Parathyroid adenoma (tissue), 2 donors: ENCODE measurements at regions not wholly inside any gene's neighbourhood (a gene's known extent, or its start where the extent isn't known, plus 50 kb on each side); places are given as distances from the start of the nearest gene placed in this dataset.

Experiments
- H2AFZ ChIP-seq: fragments of 300-600 bp; sonication (generic); one replicate; pipeline ENCODE4 v1.7.0; 2017; ENCODE audit warnings: antibody characterized with exemption, mild to moderate bottlenecking
- H3K27ac ChIP-seq: fragments of 300-600 bp; sonication (generic); one replicate; pipeline ENCODE4 v1.7.0; 2017
- H3K27me3 ChIP-seq: fragments of 300-600 bp; sonication (generic); one replicate; pipeline ENCODE4 v1.7.0; 2017; ENCODE audit warnings: low read length; ENCODE audit not compliant: control insufficient read depth, insufficient read depth
- H3K36me3 ChIP-seq: fragments of 300-600 bp; sonication (generic); one replicate; pipeline ENCODE4 v1.7.0; 2017; ENCODE audit warnings: low read length; ENCODE audit not compliant: control insufficient read depth, insufficient read depth
- H3K4me1 ChIP-seq: fragments of 300-600 bp; sonication (generic); one replicate; pipeline ENCODE4 v1.7.0; 2017; ENCODE audit warnings: control low read depth
- H3K4me2 ChIP-seq: fragments of 300-600 bp; sonication (generic); one replicate; pipeline ENCODE4 v1.7.0; 2017; ENCODE audit warnings: low read length
- H3K4me3 ChIP-seq: fragments of 300-600 bp; sonication (generic); one replicate; pipeline ENCODE4 v1.7.0; 2017; ENCODE audit warnings: low read depth, low read length
- H3K79me2 ChIP-seq: fragments of 300-600 bp; sonication (generic); one replicate; pipeline ENCODE4 v1.7.0; 2017; ENCODE audit warnings: control low read depth
- H3K9ac ChIP-seq: fragments of 300-600 bp; sonication (generic); one replicate; pipeline ENCODE4 v1.7.0; 2017; ENCODE audit warnings: mild to moderate bottlenecking
- H3K9me3 ChIP-seq: fragments of 300-600 bp; sonication (generic); one replicate; pipeline ENCODE4 v1.7.0; 2017; ENCODE audit warnings: low read length; ENCODE audit not compliant: control insufficient read depth
- TF ChIP-seq, protein P1 (sequence below): fragments of 300-600 bp; sonication (generic); IDR thresholded peaks from one replicate; pipeline ENCODE4 v1.7.0; 2017; ENCODE audit warnings: antibody characterized with exemption, mild to moderate bottlenecking
- donor health status: primary hyperparathyroidism.

DNA sequence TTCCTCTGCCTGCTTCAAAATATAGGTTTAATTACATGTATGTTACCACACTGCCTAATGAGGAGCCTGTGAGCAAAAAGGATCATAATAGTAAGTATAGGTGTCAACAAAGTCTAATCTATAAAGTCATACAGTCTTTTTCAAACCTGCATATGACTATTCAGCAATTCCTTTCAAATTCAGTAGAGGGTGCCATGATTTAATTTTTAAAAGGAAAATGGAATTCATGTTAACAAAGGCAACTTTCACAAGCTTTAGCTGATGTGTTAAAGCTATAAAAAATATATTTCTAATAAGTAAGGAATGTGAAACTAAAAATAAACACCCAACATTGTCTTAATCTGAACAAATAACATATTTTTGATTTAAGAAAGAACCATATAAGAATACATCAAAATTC is 52.1 kb downstream of the MPP7 start:
- Histone ChIP-seq H3K27me3 (no peaks in the 10 kb centered on the region), H3K9me3 (no peaks in the 10 kb centered on the region), H3K9ac (no peak overlapping the region), H3K4me1 (no peaks in the 10 kb centered on the region), H3K36me3 (no peaks in the 10 kb centered on the region), H3K79me2 (no peaks in the 10 kb centered on the region), H3K27ac (no peak overlapping the region), H2AFZ (no peak overlapping the region), H3K4me3 (no peak overlapping the region), H3K4me2 (no peak overlapping the region)
- TF ChIP-seq, protein P1, sequence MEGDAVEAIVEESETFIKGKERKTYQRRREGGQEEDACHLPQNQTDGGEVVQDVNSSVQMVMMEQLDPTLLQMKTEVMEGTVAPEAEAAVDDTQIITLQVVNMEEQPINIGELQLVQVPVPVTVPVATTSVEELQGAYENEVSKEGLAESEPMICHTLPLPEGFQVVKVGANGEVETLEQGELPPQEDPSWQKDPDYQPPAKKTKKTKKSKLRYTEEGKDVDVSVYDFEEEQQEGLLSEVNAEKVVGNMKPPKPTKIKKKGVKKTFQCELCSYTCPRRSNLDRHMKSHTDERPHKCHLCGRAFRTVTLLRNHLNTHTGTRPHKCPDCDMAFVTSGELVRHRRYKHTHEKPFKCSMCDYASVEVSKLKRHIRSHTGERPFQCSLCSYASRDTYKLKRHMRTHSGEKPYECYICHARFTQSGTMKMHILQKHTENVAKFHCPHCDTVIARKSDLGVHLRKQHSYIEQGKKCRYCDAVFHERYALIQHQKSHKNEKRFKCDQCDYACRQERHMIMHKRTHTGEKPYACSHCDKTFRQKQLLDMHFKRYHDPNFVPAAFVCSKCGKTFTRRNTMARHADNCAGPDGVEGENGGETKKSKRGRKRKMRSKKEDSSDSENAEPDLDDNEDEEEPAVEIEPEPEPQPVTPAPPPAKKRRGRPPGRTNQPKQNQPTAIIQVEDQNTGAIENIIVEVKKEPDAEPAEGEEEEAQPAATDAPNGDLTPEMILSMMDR: peak; percentile 59

DNA sequence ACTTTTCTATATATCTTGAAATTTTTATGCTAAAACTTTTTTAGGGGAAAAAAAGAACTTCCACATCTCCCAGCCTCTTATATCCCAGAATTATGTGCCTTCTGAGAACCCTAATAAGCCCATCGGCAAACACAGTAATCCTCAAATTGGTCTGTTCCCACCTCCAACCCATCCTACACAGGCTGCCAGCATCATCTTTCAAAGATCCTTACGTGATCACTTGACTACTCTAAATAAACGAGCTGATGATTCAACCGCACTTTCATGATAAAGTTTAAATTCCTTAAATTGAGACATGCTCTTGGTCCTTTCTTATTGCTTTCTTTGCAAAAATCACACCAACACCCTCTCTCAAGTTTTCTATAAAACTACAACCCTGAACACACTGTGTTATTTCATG is 52.5 kb downstream of the MPP7 start:
- H3K27ac ChIP-seq: no peak overlapping the region
- no peaks in the 10 kb centered on the region for H3K4me1 ChIP-seq
- H3K79me2 ChIP-seq: no peaks in the 10 kb centered on the region

DNA sequence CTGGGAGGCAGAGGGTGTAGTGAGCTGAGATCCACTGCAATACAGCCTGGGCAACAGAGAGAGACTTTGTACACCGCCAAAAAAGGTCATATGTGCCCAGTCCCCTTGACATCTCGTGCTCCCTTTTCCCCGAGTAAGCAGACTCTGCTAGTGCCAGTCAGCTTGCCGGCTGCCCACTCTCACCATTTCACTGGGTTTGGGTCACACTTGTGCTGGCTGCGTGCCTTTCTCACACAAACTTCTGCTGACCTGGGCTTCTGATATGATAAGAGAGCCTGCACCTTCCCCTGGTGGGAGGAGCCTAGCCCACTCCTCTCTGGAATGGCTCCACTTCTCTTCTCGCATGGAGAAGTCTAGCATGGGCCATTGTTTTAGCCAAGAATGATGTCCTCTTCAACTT is 53.4 kb downstream of the MPP7 start:
- H3K79me2 ChIP-seq: no peaks in the 10 kb centered on the region
- H3K27me3 ChIP-seq: no peaks in the 10 kb centered on the region
- TF ChIP-seq, protein P1: no peak
- no peaks in the 10 kb centered on the region for H3K36me3 ChIP-seq
- H3K4me3 ChIP-seq: no peak overlapping the region
- H3K9ac ChIP-seq: no peak overlapping the region
- no peak overlapping the region for H3K27ac ChIP-seq
- no peaks in the 10 kb centered on the region for H3K9me3 ChIP-seq
- H2AFZ ChIP-seq: no peak overlapping the region
- no peak overlapping the region for H3K4me2 ChIP-seq
- H3K4me1 ChIP-seq: no peaks in the 10 kb centered on the region

More for the DNA sequence above, 52.5 kb downstream of the MPP7 start:
- TF ChIP-seq, protein P1: no peak
- Histone ChIP-seq H3K4me3 (no peak overlapping the region), H3K4me2 (no peak overlapping the region), H3K9ac (no peak overlapping the region), H3K27me3 (no peaks in the 10 kb centered on the region), H2AFZ (no peak overlapping the region), H3K9me3 (no peaks in the 10 kb centered on the region), H3K36me3 (no peaks in the 10 kb centered on the region)

DNA sequence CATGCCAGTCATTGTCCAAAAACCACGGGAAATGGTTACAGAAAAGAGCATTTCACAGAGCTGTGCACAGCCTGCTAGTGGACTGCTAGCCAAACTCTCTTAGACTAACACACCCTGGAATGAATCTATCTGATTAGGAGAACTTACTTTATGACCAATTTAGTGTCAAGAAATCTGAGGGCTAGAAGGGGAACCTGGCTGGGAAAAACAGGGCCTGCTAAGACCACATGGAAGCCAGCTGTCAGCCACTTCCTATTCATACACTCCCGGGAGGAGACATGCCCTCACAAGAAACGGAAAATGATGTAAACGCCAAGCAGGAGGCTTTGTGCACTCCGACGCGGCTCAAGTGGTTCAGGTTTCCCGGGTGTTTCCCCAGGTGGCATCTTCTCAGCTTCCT is 54.8 kb downstream of the MPP7 start:
- no peak overlapping the region for H3K27ac ChIP-seq
- no peak overlapping the region for H3K4me2 ChIP-seq
- no peak overlapping the region for H2AFZ ChIP-seq
- H3K9me3 ChIP-seq: no peaks in the 10 kb centered on the region
- no peaks in the 10 kb centered on the region for H3K36me3 ChIP-seq
- TF ChIP-seq, protein P1: no peak
- no peak overlapping the region for H3K4me3 ChIP-seq
- H3K27me3 ChIP-seq: no peaks in the 10 kb centered on the region
- H3K79me2 ChIP-seq: no peaks in the 10 kb centered on the region
- no peak overlapping the region for H3K9ac ChIP-seq
- no peaks in the 10 kb centered on the region for H3K4me1 ChIP-seq

DNA sequence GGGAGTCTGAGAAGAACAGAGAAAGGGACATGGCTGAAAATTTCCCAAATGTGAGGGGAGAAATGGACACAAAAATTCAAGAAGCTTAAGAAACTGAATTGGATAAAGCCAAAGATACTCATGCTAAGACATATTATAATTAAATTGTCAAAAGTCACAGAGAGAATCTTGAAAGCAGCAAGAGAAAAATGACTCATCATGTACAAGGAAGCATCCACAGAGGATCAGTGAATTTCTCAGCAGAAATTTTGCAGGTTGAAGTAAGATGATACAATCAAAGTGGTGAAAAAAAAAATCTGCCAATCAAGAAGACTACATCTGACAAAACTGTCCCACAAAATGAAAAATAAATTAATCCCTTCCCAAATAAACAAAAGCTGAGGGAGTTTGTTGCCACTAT is 56.8 kb downstream of the MPP7 start:
- Histone ChIP-seq H3K36me3 (no peaks in the 10 kb centered on the region), H3K4me3 (no peak overlapping the region), H3K4me1 (no peaks in the 10 kb centered on the region), H3K9me3 (no peaks in the 10 kb centered on the region), H3K4me2 (no peak overlapping the region), H3K9ac (no peak overlapping the region), H3K27ac (no peak overlapping the region), H3K79me2 (no peaks in the 10 kb centered on the region), H3K27me3 (no peaks in the 10 kb centered on the region), H2AFZ (no peak overlapping the region)
- TF ChIP-seq, protein P1: no peak
